ENCODE measurements at regions not wholly inside any gene's neighbourhood (a gene's known extent, or its start where the extent isn't known, plus 50 kb on each side); places are given as distances from the start of the nearest gene placed in this dataset.
"Not testable (repeated sequence)": the region's sequence is repeated elsewhere in the genome, so short reads cannot be mapped to it uniquely, and the experiment has no call there.

DNA sequence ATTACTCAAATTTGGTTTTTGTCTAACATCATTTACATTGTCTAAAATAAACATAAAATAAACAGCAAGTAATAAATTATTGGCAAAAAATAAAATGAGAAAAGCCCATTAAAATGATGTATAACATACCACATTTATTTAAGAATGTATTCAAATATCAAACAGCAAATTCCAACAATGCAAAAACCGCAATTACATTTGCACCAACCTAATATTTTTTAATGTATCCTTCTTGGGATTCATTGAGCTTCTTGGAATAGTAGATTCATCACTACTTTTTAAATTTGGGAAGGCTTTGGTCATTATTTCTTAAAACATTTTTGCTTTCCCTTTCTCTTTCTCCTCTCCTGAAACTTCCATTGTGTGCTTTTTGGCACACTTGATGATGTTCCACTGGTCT lies 400.2 kb downstream of the MAGEE1 start:
- FAIRE-seq: no peak
- DNase-seq: no peak
- H3K9me3 ChIP-seq: no peaks in the 10 kb centered on the region
- no peaks in the 10 kb centered on the region for H3K4me1 ChIP-seq
- no peak for ATAC-seq
- H3K27ac ChIP-seq: no peak overlapping the region
- 27 to 33% methylated on average over 1 of the region's 1 CpG for WGBS, 2 donors
- intact Hi-C loops (cut with DNase I): no loop called here
- no peaks in the 10 kb centered on the region for H3K27me3 ChIP-seq
- TF ChIP-seq, protein P1, sequence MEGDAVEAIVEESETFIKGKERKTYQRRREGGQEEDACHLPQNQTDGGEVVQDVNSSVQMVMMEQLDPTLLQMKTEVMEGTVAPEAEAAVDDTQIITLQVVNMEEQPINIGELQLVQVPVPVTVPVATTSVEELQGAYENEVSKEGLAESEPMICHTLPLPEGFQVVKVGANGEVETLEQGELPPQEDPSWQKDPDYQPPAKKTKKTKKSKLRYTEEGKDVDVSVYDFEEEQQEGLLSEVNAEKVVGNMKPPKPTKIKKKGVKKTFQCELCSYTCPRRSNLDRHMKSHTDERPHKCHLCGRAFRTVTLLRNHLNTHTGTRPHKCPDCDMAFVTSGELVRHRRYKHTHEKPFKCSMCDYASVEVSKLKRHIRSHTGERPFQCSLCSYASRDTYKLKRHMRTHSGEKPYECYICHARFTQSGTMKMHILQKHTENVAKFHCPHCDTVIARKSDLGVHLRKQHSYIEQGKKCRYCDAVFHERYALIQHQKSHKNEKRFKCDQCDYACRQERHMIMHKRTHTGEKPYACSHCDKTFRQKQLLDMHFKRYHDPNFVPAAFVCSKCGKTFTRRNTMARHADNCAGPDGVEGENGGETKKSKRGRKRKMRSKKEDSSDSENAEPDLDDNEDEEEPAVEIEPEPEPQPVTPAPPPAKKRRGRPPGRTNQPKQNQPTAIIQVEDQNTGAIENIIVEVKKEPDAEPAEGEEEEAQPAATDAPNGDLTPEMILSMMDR (IDR thresholded peaks at IDR 0.05): no peak
- no peaks in the 10 kb centered on the region for H3K36me3 ChIP-seq
- no peak overlapping the region for H3K4me3 ChIP-seq

DNA sequence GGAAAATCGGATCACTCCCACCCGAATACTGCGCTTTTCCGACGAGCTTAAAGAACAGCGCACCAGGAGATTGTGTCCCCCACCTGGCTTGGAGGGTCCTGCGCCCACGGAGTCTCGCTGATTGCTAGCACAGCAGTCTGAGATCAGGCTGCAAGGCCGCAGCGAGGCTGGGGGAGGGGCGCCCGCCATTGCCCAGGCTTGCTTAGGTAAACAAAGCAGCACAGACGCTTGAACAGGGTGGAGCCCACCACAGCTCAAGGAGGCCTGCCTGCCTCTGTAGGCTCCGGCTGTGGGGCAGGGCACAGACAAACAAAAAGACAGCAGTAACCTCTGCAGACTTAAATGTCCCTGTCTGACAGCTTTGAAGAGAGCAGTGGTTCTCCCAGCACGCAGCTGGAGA lies 413.4 kb downstream of the MAGEE1 start:
- H3K36me3 ChIP-seq; H3K27me3 ChIP-seq; DNase-seq; ATAC-seq; intact Hi-C loops (cut with DNase I); H3K4me1 ChIP-seq; H3K4me3 ChIP-seq; H3K9me3 ChIP-seq; H3K27ac ChIP-seq; FAIRE-seq: not testable (repeated sequence)
- 20 to 31% methylated on average over 14 to 16 of the region's 16 CpGs for WGBS, 2 donors

DNA sequence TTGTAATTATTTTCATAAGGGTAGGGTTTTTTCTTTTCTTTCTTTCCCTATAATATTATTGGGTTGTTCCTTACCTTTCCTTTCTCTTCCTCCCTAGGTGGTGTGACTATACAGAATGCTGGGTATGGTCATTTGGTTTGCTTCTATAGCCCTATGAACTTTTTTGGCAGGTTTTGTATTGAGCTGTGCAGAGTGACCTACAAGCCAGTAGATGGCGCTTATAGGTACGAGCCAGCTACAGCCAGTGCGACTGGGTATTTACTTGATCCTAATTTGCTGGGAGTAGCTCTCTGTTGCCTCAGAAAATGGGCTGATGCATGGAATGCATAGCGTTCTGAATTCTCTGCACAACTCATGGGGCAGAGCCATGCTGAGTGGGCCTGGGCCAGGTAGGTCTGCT lies 423.3 kb downstream of the MAGEE1 start:
- intact Hi-C loops (cut with DNase I): no loop called here
- no peak for ATAC-seq
- Histone ChIP-seq H3K27me3 (no peaks in the 10 kb centered on the region), H3K9me3 (no peaks in the 10 kb centered on the region), H3K36me3 (no peaks in the 10 kb centered on the region), H3K4me1 (no peaks in the 10 kb centered on the region), H3K27ac (no peak overlapping the region), H3K4me3 (no peak overlapping the region)
- DNase-seq: no peak
- WGBS, 2 donors: 22 to 28% methylated on average over 4 of the region's 4 CpGs
- FAIRE-seq: no peak
- TF ChIP-seq, protein P1 (IDR thresholded peaks at IDR 0.05): no peak

GRCh38 chrX:76862509-76862908 lies 435.0 kb downstream of the MAGEE1 start:
- Histone ChIP-seq H3K9me3 (no peaks in the 10 kb centered on the region), H3K4me3 (no peak overlapping the region), H3K27ac (no peak overlapping the region), H3K36me3 (no peaks in the 10 kb centered on the region), H3K4me1 (no peaks in the 10 kb centered on the region), H3K27me3 (peaks cover 0 to 7% (median 0%) of the 10 kb centered on the region in 4 donors)
- intact Hi-C loops (cut with DNase I): no loop called here
- DNase-seq (no peak), ATAC-seq (no peak), FAIRE-seq (no peak)
- 74 to 82% methylated on average over 1 of the region's 1 CpG for whole genome bisulfite sequencing, 2 donors
- TF ChIP-seq, protein P1 (IDR thresholded peaks at IDR 0.05): no peak

DNA sequence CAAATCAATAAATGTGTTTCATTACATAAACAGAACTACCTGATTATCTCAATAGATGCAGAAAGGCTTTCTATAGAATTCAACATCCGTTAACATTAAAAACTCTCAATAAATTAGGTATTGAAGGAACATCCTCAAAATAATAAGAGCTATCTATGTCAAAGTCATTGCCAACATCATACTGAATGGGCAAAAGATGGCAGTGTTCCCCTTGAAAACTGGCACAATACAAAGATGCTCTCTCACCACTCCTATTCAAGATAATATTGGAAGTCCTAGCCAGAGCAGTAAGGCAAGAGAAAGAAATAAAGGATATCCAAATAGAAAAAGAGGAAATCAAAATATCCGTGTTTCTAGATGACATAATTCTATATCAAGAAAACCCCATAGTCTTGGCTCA lies 466.4 kb downstream of the MAGEE1 start:
- peak; percentile 91 for FAIRE-seq
- intact Hi-C loops (cut with DNase I): no loop called here

More for the DNA sequence above, 466.4 kb downstream of the MAGEE1 start:
- TF ChIP-seq, protein P1 (IDR thresholded peaks at IDR 0.05): no peak
- no peaks in the 10 kb centered on the region for H3K4me1 ChIP-seq
- WGBS, 2 donors: 27 to 28% methylated on average over 2 of the region's 2 CpGs
- peaks cover 0 to 3% (median 0%) of the 10 kb centered on the region in 4 donors for H3K27me3 ChIP-seq
- no peak for DNase-seq
- ATAC-seq: no peak
- H3K36me3 ChIP-seq: no peaks in the 10 kb centered on the region
- no peak overlapping the region for H3K27ac ChIP-seq
- no peaks in the 10 kb centered on the region for H3K9me3 ChIP-seq
- H3K4me3 ChIP-seq: no peak overlapping the region

Data from pancreas (tissue), 10 donors.